GM23338 (cell line): ENCODE measurements at regions not wholly inside any gene's neighbourhood (a gene's known extent, or its start where the extent isn't known, plus 50 kb on each side); places are given as distances from the start of the nearest gene placed in this dataset.

Experiments used
- ATAC-seq: fragments of 200-7000 bp; cut with Tn5 transposase; 3 replicates; pipeline ENCODE4 v1.9.1; 2020
- DNase-seq: peaks from one replicate; pipeline ENCODE4 v3.0.0-alpha.2; 2015; ENCODE audit warnings: low spot score
- H2AFZ ChIP-seq: fragments of 200-600 bp; sonication (generic); 2 replicates; pipeline ENCODE4 v1.8.0; 2016; ENCODE audit warnings: antibody characterized with exemption, mild to moderate bottlenecking, moderate library complexity
- H3F3A ChIP-seq: fragments of 200-600 bp; sonication (generic); replicated peaks from 2 replicates; pipeline ENCODE4 v1.8.0; 2017; ENCODE audit warnings: antibody characterized with exemption, mixed run types, low read depth
- H3K27ac ChIP-seq: fragments of 200-600 bp; sonication (generic); 2 replicates; pipeline ENCODE4 v1.6.1; 2016; ENCODE audit warnings: low read depth
- H3K27me3 ChIP-seq: fragments of 200-600 bp; sonication (generic); 2 replicates; pipeline ENCODE4 v1.8.0; 2016; ENCODE audit warnings: mild to moderate bottlenecking, mixed run types, moderate library complexity; ENCODE audit not compliant: insufficient read depth
- H3K36me3 ChIP-seq: fragments of 200-600 bp; sonication (generic); 2 replicates; pipeline ENCODE4 v1.8.0; 2016; ENCODE audit warnings: mild to moderate bottlenecking; ENCODE audit not compliant: insufficient read depth
- H3K4me1 ChIP-seq: fragments of 200-600 bp; sonication (generic); 2 replicates; pipeline ENCODE4 v1.8.0; 2016; ENCODE audit warnings: mild to moderate bottlenecking, moderate library complexity; ENCODE audit not compliant: insufficient read depth
- H3K4me2 ChIP-seq: fragments of 200-600 bp; sonication (generic); 2 replicates; pipeline ENCODE4 v1.7.1; 2017; ENCODE audit warnings: mixed run types
- H3K4me3 ChIP-seq: fragments of 200-600 bp; sonication (generic); 2 replicates; pipeline ENCODE4 v1.6.1; 2016; ENCODE audit warnings: mixed run types
- H3K79me2 ChIP-seq: fragments of 200-600 bp; sonication (generic); replicated peaks from 2 replicates; pipeline ENCODE4 v1.8.0; 2017; ENCODE audit warnings: mild to moderate bottlenecking; ENCODE audit not compliant: insufficient read depth
- H3K9me2 ChIP-seq: fragments of 200-600 bp; sonication (generic); 2 replicates; pipeline ENCODE4 v1.8.0; 2017; ENCODE audit not compliant: insufficient read depth
- H4K20me1 ChIP-seq: fragments of 200-600 bp; sonication (generic); replicated peaks from 2 replicates; pipeline ENCODE4 v1.8.0; 2017; ENCODE audit warnings: mild to moderate bottlenecking; ENCODE audit not compliant: insufficient read depth
- H3K27ac Mint-ChIP-seq: 2 replicates; pipeline ENCODE4 v1.8.0; 2020; ENCODE audit warnings: inconsistent platforms, mild to moderate bottlenecking, moderate library complexity, mixed read lengths
- H3K27me3 Mint-ChIP-seq: 3 replicates; pipeline ENCODE4 v1.8.0; 2022; ENCODE audit warnings: low read depth, mild to moderate bottlenecking, moderate library complexity, mixed read lengths, inconsistent platforms; ENCODE audit not compliant: insufficient read depth, poor library complexity
- H3K36me3 Mint-ChIP-seq: 3 replicates; pipeline ENCODE4 v1.8.0; 2021; ENCODE audit warnings: low read depth, mild to moderate bottlenecking, inconsistent platforms, moderate library complexity, mixed read lengths
- H3K4me1 Mint-ChIP-seq: 3 replicates; pipeline ENCODE4 v1.8.0; 2020; ENCODE audit warnings: mild to moderate bottlenecking, inconsistent platforms, mixed read lengths
- H3K4me3 Mint-ChIP-seq: 3 replicates; pipeline ENCODE4 v1.8.0; 2021; ENCODE audit warnings: moderate library complexity, mild to moderate bottlenecking, inconsistent platforms, mixed read lengths
- H3K9me3 Mint-ChIP-seq: 3 replicates; pipeline ENCODE4 v1.8.0; 2020; ENCODE audit warnings: moderate library complexity, mild to moderate bottlenecking, inconsistent platforms, mixed read lengths
- CREB1 ChIP-seq: fragments of 250-450 bp; sonication (Bioruptor Pico); IDR thresholded peaks from 2 replicates; pipeline ENCODE4 v1.5.0; 2020; ENCODE audit warnings: low read depth, mild to moderate bottlenecking, moderate library complexity
- EZH2 ChIP-seq: fragments of 200-600 bp; sonication (generic); IDR thresholded peaks from one replicate; pipeline ENCODE4 v1.8.0; 2017; ENCODE audit warnings: antibody characterized with exemption, mild to moderate bottlenecking, low read depth; ENCODE audit not compliant: unreplicated experiment
- EZH2phosphoT487 ChIP-seq: fragments of 200-600 bp; sonication (generic); IDR thresholded peaks from one replicate; pipeline ENCODE4 v1.8.1; 2018; ENCODE audit warnings: antibody characterized with exemption; ENCODE audit not compliant: unreplicated experiment
- JUNB ChIP-seq: IDR thresholded peaks from one replicate; pipeline ENCODE4 v1.6.1; 2016; ENCODE audit warnings: antibody characterized with exemption; ENCODE audit not compliant: unreplicated experiment
- NANOG ChIP-seq: IDR thresholded peaks from 2 replicates; pipeline ENCODE4 v1.6.1; 2016; ENCODE audit warnings: antibody characterized with exemption, borderline replicate concordance
- STAT1 ChIP-seq: IDR thresholded peaks from one replicate; pipeline ENCODE4 v1.6.1; 2016; ENCODE audit warnings: antibody characterized with exemption; ENCODE audit not compliant: unreplicated experiment
- ZNF114 ChIP-seq: fragments of 250-450 bp; sonication (Bioruptor Pico); IDR thresholded peaks from 2 replicates; pipeline ENCODE4 v1.5.0; 2020; ENCODE audit warnings: mild to moderate bottlenecking, moderate library complexity
- TF ChIP-seq, protein P1 (sequence below), 2 experiments: fragments of 200-600 bp in 1 of 2; sonication (generic) in 1 of 2; conservative IDR thresholded peaks; 2 replicates each; pipeline versions ENCODE4 v1.5.1 to v1.6.1; 2016 to 2017; ENCODE audit warnings: antibody characterized with exemption in 2 of 2, low read depth in 2 of 2, mild to moderate bottlenecking in 2 of 2, moderate library complexity in 1 of 2
- TF ChIP-seq, protein P2 (sequence below): IDR thresholded peaks from 2 replicates; pipeline ENCODE4 v1.6.1; 2016; ENCODE audit warnings: antibody characterized with exemption
- TF ChIP-seq, protein P3 (sequence below): fragments of 250-450 bp; sonication (Bioruptor Pico); IDR thresholded peaks from 2 replicates; pipeline ENCODE4 v1.5.0; 2020; ENCODE audit warnings: mild to moderate bottlenecking, moderate library complexity
- TF ChIP-seq, protein P4 (sequence below): IDR thresholded peaks from one replicate; pipeline ENCODE4 v1.6.1; 2018; ENCODE audit warnings: antibody characterized with exemption; ENCODE audit not compliant: unreplicated experiment

DNA sequence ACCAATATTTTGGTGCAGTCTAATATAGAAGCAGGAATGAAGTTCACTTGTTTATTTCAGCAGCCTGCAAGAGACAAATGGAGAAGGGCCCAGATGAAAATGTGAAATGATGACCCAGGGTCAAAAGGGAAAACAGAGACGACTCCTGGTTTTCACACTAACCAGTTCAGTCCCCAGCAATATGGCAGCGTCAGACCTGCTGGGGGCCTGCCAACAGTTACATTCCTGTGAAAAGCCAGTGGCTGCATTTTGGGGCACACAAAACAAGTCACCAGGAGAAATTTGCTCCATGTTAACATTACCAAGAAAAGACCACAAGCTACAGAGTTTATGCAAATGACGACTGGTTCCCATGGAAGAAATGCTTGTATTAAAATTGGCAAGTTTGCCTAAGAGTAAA is 80.2 kb downstream of the CCDC34 start (continued):
- TF ChIP-seq, protein P1, sequence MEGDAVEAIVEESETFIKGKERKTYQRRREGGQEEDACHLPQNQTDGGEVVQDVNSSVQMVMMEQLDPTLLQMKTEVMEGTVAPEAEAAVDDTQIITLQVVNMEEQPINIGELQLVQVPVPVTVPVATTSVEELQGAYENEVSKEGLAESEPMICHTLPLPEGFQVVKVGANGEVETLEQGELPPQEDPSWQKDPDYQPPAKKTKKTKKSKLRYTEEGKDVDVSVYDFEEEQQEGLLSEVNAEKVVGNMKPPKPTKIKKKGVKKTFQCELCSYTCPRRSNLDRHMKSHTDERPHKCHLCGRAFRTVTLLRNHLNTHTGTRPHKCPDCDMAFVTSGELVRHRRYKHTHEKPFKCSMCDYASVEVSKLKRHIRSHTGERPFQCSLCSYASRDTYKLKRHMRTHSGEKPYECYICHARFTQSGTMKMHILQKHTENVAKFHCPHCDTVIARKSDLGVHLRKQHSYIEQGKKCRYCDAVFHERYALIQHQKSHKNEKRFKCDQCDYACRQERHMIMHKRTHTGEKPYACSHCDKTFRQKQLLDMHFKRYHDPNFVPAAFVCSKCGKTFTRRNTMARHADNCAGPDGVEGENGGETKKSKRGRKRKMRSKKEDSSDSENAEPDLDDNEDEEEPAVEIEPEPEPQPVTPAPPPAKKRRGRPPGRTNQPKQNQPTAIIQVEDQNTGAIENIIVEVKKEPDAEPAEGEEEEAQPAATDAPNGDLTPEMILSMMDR (conservative IDR thresholded peaks at IDR 0.05; ENCODE audit: low read depth in 2 of 2) = no peak
- no peak for TF ChIP-seq EZH2

DNA sequence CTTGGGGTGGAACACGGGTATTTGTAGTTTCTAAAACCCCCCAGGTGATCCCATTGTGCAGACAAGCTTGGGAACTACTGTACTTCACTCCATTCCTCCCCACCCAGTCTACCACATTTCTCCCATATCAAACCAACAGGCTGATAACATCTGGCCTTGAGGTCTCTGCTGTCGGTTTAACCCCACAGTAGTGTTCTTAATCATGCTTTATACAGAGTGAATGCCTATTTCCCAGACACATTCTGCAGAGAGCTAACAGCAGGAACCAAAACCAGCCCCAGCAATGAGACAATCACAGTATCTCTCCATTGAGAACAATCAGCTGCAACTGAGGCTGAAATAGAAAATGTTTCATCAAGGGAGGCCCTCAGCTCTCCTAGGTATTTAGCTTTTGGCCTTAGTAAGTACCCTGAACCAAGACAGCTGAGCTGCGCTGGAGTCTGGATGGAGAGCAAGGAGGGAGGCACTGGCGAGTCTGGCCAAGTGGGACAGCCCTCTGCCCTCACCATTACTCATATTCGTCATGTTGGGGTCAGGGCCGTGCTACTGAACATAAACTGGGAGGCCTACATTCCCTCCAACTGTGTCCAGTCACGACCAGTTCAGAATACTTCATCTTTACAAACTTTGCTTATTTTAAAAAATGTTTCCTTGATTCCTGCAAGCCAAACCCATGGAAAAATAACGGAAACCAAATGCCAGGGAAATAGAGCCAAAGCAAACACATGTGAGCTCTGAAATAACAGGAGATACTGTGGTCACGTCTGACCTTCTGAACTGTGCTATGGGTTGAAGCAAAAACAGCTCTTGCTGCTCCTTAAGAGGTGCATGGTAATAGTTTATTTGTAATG is 81.0 kb downstream of the CCDC34 start:
- H3K4me1 Mint-ChIP-seq = peaks cover 4% of the 10 kb centered on the region; the same call in 2 of the 3 replicates
- no peak for ATAC-seq
- no peak overlapping the region for H3K27ac ChIP-seq
- TF ChIP-seq CREB1 (CRISPR knock-in tag) = no peak
- TF ChIP-seq NANOG = no peak
- TF ChIP-seq, protein P2, sequence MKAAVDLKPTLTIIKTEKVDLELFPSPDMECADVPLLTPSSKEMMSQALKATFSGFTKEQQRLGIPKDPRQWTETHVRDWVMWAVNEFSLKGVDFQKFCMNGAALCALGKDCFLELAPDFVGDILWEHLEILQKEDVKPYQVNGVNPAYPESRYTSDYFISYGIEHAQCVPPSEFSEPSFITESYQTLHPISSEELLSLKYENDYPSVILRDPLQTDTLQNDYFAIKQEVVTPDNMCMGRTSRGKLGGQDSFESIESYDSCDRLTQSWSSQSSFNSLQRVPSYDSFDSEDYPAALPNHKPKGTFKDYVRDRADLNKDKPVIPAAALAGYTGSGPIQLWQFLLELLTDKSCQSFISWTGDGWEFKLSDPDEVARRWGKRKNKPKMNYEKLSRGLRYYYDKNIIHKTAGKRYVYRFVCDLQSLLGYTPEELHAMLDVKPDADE = no peak
- TF ChIP-seq, protein P3, sequence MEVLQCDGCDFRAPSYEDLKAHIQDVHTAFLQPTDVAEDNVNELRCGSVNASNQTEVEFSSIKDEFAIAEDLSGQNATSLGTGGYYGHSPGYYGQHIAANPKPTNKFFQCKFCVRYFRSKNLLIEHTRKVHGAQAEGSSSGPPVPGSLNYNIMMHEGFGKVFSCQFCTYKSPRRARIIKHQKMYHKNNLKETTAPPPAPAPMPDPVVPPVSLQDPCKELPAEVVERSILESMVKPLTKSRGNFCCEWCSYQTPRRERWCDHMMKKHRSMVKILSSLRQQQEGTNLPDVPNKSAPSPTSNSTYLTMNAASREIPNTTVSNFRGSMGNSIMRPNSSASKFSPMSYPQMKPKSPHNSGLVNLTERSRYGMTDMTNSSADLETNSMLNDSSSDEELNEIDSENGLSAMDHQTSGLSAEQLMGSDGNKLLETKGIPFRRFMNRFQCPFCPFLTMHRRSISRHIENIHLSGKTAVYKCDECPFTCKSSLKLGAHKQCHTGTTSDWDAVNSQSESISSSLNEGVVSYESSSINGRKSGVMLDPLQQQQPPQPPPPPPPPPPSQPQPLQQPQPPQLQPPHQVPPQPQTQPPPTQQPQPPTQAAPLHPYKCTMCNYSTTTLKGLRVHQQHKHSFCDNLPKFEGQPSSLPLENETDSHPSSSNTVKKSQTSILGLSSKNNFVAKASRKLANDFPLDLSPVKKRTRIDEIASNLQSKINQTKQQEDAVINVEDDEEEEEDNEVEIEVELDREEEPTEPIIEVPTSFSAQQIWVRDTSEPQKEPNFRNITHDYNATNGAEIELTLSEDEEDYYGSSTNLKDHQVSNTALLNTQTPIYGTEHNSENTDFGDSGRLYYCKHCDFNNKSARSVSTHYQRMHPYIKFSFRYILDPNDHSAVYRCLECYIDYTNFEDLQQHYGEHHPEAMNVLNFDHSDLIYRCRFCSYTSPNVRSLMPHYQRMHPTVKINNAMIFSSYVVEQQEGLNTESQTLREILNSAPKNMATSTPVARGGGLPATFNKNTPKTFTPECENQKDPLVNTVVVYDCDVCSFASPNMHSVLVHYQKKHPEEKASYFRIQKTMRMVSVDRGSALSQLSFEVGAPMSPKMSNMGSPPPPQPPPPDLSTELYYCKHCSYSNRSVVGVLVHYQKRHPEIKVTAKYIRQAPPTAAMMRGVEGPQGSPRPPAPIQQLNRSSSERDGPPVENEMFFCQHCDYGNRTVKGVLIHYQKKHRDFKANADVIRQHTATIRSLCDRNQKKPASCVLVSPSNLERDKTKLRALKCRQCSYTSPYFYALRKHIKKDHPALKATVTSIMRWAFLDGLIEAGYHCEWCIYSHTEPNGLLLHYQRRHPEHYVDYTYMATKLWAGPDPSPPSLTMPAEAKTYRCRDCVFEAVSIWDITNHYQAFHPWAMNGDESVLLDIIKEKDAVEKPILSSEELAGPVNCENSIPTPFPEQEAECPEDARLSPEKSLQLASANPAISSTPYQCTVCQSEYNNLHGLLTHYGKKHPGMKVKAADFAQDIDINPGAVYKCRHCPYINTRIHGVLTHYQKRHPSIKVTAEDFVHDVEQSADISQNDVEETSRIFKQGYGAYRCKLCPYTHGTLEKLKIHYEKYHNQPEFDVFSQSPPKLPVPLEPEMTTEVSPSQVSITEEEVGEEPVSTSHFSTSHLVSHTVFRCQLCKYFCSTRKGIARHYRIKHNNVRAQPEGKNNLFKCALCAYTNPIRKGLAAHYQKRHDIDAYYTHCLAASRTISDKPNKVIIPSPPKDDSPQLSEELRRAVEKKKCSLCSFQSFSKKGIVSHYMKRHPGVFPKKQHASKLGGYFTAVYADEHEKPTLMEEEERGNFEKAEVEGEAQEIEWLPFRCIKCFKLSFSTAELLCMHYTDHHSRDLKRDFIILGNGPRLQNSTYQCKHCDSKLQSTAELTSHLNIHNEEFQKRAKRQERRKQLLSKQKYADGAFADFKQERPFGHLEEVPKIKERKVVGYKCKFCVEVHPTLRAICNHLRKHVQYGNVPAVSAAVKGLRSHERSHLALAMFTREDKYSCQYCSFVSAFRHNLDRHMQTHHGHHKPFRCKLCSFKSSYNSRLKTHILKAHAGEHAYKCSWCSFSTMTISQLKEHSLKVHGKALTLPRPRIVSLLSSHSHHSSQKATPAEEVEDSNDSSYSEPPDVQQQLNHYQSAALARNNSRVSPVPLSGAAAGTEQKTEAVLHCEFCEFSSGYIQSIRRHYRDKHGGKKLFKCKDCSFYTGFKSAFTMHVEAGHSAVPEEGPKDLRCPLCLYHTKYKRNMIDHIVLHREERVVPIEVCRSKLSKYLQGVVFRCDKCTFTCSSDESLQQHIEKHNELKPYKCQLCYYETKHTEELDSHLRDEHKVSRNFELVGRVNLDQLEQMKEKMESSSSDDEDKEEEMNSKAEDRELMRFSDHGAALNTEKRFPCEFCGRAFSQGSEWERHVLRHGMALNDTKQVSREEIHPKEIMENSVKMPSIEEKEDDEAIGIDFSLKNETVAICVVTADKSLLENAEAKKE (CRISPR knock-in tag) = no peak
- no peak for TF ChIP-seq STAT1
- no peak for TF ChIP-seq EZH2phosphoT487
- TF ChIP-seq, protein P4, sequence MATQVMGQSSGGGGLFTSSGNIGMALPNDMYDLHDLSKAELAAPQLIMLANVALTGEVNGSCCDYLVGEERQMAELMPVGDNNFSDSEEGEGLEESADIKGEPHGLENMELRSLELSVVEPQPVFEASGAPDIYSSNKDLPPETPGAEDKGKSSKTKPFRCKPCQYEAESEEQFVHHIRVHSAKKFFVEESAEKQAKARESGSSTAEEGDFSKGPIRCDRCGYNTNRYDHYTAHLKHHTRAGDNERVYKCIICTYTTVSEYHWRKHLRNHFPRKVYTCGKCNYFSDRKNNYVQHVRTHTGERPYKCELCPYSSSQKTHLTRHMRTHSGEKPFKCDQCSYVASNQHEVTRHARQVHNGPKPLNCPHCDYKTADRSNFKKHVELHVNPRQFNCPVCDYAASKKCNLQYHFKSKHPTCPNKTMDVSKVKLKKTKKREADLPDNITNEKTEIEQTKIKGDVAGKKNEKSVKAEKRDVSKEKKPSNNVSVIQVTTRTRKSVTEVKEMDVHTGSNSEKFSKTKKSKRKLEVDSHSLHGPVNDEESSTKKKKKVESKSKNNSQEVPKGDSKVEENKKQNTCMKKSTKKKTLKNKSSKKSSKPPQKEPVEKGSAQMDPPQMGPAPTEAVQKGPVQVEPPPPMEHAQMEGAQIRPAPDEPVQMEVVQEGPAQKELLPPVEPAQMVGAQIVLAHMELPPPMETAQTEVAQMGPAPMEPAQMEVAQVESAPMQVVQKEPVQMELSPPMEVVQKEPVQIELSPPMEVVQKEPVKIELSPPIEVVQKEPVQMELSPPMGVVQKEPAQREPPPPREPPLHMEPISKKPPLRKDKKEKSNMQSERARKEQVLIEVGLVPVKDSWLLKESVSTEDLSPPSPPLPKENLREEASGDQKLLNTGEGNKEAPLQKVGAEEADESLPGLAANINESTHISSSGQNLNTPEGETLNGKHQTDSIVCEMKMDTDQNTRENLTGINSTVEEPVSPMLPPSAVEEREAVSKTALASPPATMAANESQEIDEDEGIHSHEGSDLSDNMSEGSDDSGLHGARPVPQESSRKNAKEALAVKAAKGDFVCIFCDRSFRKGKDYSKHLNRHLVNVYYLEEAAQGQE = no peak
- no peak for TF ChIP-seq JUNB
- no peak for TF ChIP-seq ZNF114 (CRISPR knock-in tag)
- TF ChIP-seq EZH2 = no peak

More for the DNA sequence above, 81.0 kb downstream of the CCDC34 start:
- peaks cover 1% of the 10 kb centered on the region for H3K27me3 Mint-ChIP-seq
- Histone ChIP-seq H3K4me2 (no peak overlapping the region), H3K9me2 (peaks cover 5% of the 10 kb centered on the region; the same call in 1 of the 2 replicates), H4K20me1 (no peaks in the 10 kb centered on the region), H2AFZ (peak overlapping the region; percentile 34; the same call in 1 of the 2 replicates), H3K36me3 (no peaks in the 10 kb centered on the region), H3K4me3 (no peak overlapping the region), H3K27me3 (no peaks in the 10 kb centered on the region), H3F3A (no peaks in the 10 kb centered on the region), H3K4me1 (peaks cover 5% of the 10 kb centered on the region; the same call in 1 of the 2 replicates), H3K79me2 (no peaks in the 10 kb centered on the region)
- H3K27ac Mint-ChIP-seq = no peak overlapping the region
- no peak for DNase-seq
- no peaks in the 10 kb centered on the region for H3K36me3 Mint-ChIP-seq
- no peaks in the 10 kb centered on the region for H3K9me3 Mint-ChIP-seq
- no peak overlapping the region for H3K4me3 Mint-ChIP-seq
